CD14-positive monocyte (primary cell): ENCODE measurements at regions not wholly inside any gene's neighbourhood (a gene's known extent, or its start where the extent isn't known, plus 50 kb on each side); places are given as distances from the start of the nearest gene placed in this dataset.

Source experiments
- DNase-seq, 3 donors: peaks; one replicate each; pipeline ENCODE4 v3.0.0-alpha.2; 2011 to 2022
- H2AFZ ChIP-seq: 2 replicates; pipeline ENCODE4 v1.6.0; 2012; ENCODE audit warnings: mild to moderate bottlenecking, low read depth, low read length, inconsistent platforms; ENCODE audit not compliant: insufficient read depth, poor library complexity, severe bottlenecking
- H3K27ac ChIP-seq, 2 donors: 1 replicate in 1 of 2; 2 replicates in 1 of 2; pipeline ENCODE4 v1.5.1; 2012 to 2013; ENCODE audit warnings: low read length in 2 of 2, control low read depth in 1 of 2, inconsistent platforms in 1 of 2, low read depth in 1 of 2, mild to moderate bottlenecking in 1 of 2
- H3K27me3 ChIP-seq, 2 donors: one replicate each; pipeline versions ENCODE4 v1.6.0 to v1.6.1; 2011 to 2013; ENCODE audit warnings: low read length in 2 of 2; ENCODE audit not compliant: control insufficient read depth in 2 of 2, insufficient read depth in 2 of 2
- H3K36me3 ChIP-seq, 2 donors: replicated peaks in 1 of 2; 1 replicate in 1 of 2; 2 replicates in 1 of 2; pipeline versions ENCODE4 v1.5.1 to v1.6.1; 2012 to 2013; ENCODE audit warnings: low read length in 2 of 2, control low read depth in 1 of 2, inconsistent platforms in 1 of 2, mild to moderate bottlenecking in 1 of 2; ENCODE audit not compliant: insufficient read depth in 2 of 2, control insufficient read depth in 1 of 2
- H3K4me1 ChIP-seq, 2 donors: 1 replicate in 1 of 2; 2 replicates in 1 of 2; pipeline versions ENCODE4 v1.5.1 to v1.6.1; 2012 to 2013; ENCODE audit warnings: low read length in 2 of 2, control low read depth in 1 of 2, inconsistent platforms in 1 of 2, mild to moderate bottlenecking in 1 of 2, moderate library complexity in 1 of 2; ENCODE audit not compliant: insufficient read depth in 2 of 2, control insufficient read depth in 1 of 2
- H3K4me2 ChIP-seq: replicated peaks from 2 replicates; pipeline ENCODE3; 2012; ENCODE audit warnings: low read length, moderate library complexity, mild to moderate bottlenecking; ENCODE audit not compliant: poor library complexity, severe bottlenecking; ENCODE audit errors: extremely low read depth
- H3K4me3 ChIP-seq, 3 experiments: fragments of 200-600 bp in 1 of 3; sonication (generic) in 1 of 3; replicated peaks in 1 of 3; 1 replicate in 2 of 3; 2 replicates in 1 of 3; pipeline ENCODE4 v1.5.1; 2011 to 2013; ENCODE audit warnings: low read length in 3 of 3, mild to moderate bottlenecking in 3 of 3, control low read depth in 2 of 3, low read depth in 2 of 3, inconsistent platforms in 1 of 3, moderate library complexity in 1 of 3
- H3K79me2 ChIP-seq: 2 replicates; pipeline ENCODE4 v1.6.0; 2012; ENCODE audit warnings: mild to moderate bottlenecking, control low read depth, inconsistent platforms, low read length, moderate library complexity; ENCODE audit not compliant: insufficient read depth
- H3K9ac ChIP-seq: 2 replicates; pipeline ENCODE4 v1.6.0; 2017; ENCODE audit warnings: low read length, mild to moderate bottlenecking; ENCODE audit not compliant: insufficient read depth, poor library complexity, severe bottlenecking
- H3K9me3 ChIP-seq, 2 donors: replicated peaks in 1 of 2; 1 replicate in 1 of 2; 2 replicates in 1 of 2; pipeline versions ENCODE4 v1.5.1 to v1.6.1; 2012 to 2013; ENCODE audit warnings: low read length in 2 of 2, control low read depth in 1 of 2; ENCODE audit not compliant: control insufficient read depth in 1 of 2, insufficient read depth in 1 of 2
- H4K20me1 ChIP-seq: 2 replicates; pipeline ENCODE4 v1.6.0; 2012; ENCODE audit warnings: mild to moderate bottlenecking, low read length, control low read depth, moderate library complexity; ENCODE audit not compliant: insufficient read depth
- H3K27ac Mint-ChIP-seq, 7 donors: one replicate each; pipeline ENCODE4 v1.8.0; 2020; ENCODE audit warnings: mild to moderate bottlenecking in 7 of 7, mixed read lengths in 7 of 7, moderate library complexity in 6 of 7, inconsistent platforms in 2 of 7
- H3K27me3 Mint-ChIP-seq, 3 donors: one replicate each; pipeline ENCODE4 v1.8.0; 2021 to 2022; ENCODE audit warnings: low read depth in 3 of 3, mild to moderate bottlenecking in 3 of 3, mixed read lengths in 3 of 3, moderate library complexity in 3 of 3, inconsistent platforms in 1 of 3
- H3K36me3 Mint-ChIP-seq, 2 donors: one replicate each; pipeline ENCODE4 v1.8.0; 2020; ENCODE audit warnings: mixed read lengths in 2 of 2, inconsistent platforms in 1 of 2, mild to moderate bottlenecking in 1 of 2
- H3K4me1 Mint-ChIP-seq: one replicate; pipeline ENCODE4 v1.8.0; 2020; ENCODE audit warnings: mild to moderate bottlenecking, mixed read lengths
- H3K4me3 Mint-ChIP-seq, 2 donors: one replicate each; pipeline ENCODE4 v1.8.0; 2020; ENCODE audit warnings: mild to moderate bottlenecking in 2 of 2, mixed read lengths in 2 of 2, moderate library complexity in 1 of 2
- H3K9me3 Mint-ChIP-seq, 7 donors: one replicate each; pipeline ENCODE4 v1.8.0; 2020 to 2022; ENCODE audit warnings: mixed read lengths in 7 of 7, mild to moderate bottlenecking in 6 of 7, moderate library complexity in 6 of 7, inconsistent platforms in 2 of 7
- CTCF ChIP-seq: fragments of 200-600 bp; IDR thresholded peaks from one replicate; pipeline ENCODE4 v1.8.0; 2022; ENCODE audit warnings: antibody characterized with exemption, mild to moderate bottlenecking
- WGBS: methylation state at CpG from one replicate; pipeline ENCODE4 v1.1.5; 2013; ENCODE audit warnings: missing lambda C conversion rate; ENCODE audit not compliant: insufficient coverage; 5-methylcytosine and 5-hydroxymethylcytosine counted together
- intact Hi-C, 2 donors: fragments of 100-400 bp; cut with micrococcal nuclease; formaldehyde crosslinking; loops; one replicate each; pipeline versions ENCODE4 v1.15.0 to v1.15.1; 2023

GRCh38 chr13:100789481-100789880 lies 114.9 kb upstream of the TMTC4 start:
- no peaks in the 10 kb centered on the region for H3K36me3 Mint-ChIP-seq
- H3K9me3 Mint-ChIP-seq = peaks cover 4 to 17% (median 12%) of the 10 kb centered on the region in 7 donors
- no peak overlapping the region for H2AFZ ChIP-seq
- no peaks in the 10 kb centered on the region for H3K36me3 ChIP-seq
- H3K27me3 Mint-ChIP-seq = peaks cover 0 to 2% (median 0%) of the 10 kb centered on the region in 3 donors
- WGBS = 40% methylated on average over 1 of the region's 2 CpGs
- no peaks in the 10 kb centered on the region for H3K4me1 Mint-ChIP-seq
- no peaks in the 10 kb centered on the region for H3K27me3 ChIP-seq
- intact Hi-C loops = no loop called here
- no peak overlapping the region for H3K9ac ChIP-seq
- no peak for TF ChIP-seq CTCF
- no peak overlapping the region for H3K4me2 ChIP-seq
- no peaks in the 10 kb centered on the region for H4K20me1 ChIP-seq
- peaks cover 0 to 6% of the 10 kb centered on the region in 2 donors for H3K9me3 ChIP-seq
- no peak for DNase-seq
- H3K4me3 Mint-ChIP-seq = no peak overlapping the region
- no peak overlapping the region for H3K4me3 ChIP-seq
- H3K27ac Mint-ChIP-seq = no peak overlapping the region
- no peaks in the 10 kb centered on the region for H3K79me2 ChIP-seq
- H3K27ac ChIP-seq = no peak overlapping the region
- no peaks in the 10 kb centered on the region for H3K4me1 ChIP-seq

- H3K4me1 ChIP-seq = no peaks in the 10 kb centered on the region
- H3K4me2 ChIP-seq = no peak overlapping the region
- H3K27me3 Mint-ChIP-seq = peaks cover 0 to 2% (median 0%) of the 10 kb centered on the region in 3 donors
- TF ChIP-seq CTCF = no peak
- no peaks in the 10 kb centered on the region for H3K36me3 ChIP-seq
- H4K20me1 ChIP-seq = no peaks in the 10 kb centered on the region
- H3K79me2 ChIP-seq = no peaks in the 10 kb centered on the region
- no peaks in the 10 kb centered on the region for H3K4me1 Mint-ChIP-seq
- WGBS = no CpG with 5 or more reads among the region's 1 CpG
- H2AFZ ChIP-seq = no peak overlapping the region
- no peak overlapping the region for H3K4me3 ChIP-seq
- H3K9me3 Mint-ChIP-seq = peaks cover 4 to 17% (median 14%) of the 10 kb centered on the region in 7 donors
- no peak overlapping the region for H3K27ac ChIP-seq
- no peaks in the 10 kb centered on the region for H3K27me3 ChIP-seq
- H3K4me3 Mint-ChIP-seq = no peak overlapping the region
- intact Hi-C loops = no loop called here
- no peak for DNase-seq
- H3K9ac ChIP-seq = no peak overlapping the region
- peaks cover 0 to 5% of the 10 kb centered on the region in 2 donors for H3K9me3 ChIP-seq
- H3K36me3 Mint-ChIP-seq = no peaks in the 10 kb centered on the region
- no peak overlapping the region for H3K27ac Mint-ChIP-seq
These were observed 114.4 kb upstream of the TMTC4 start for GRCh38 chr13:100789025-100789424.
